SK-N-SH (cell line): ENCODE measurements at regions not wholly inside any gene's neighbourhood (a gene's known extent, or its start where the extent isn't known, plus 50 kb on each side); places are given as distances from the start of the nearest gene placed in this dataset.

ENCODE experiments used
- CTCF ChIA-PET: fragments of 300-600, 350-600 bp; formaldehyde crosslinking; extraction: SDS; loops from one replicate; lab custom pipeline; 2021; lab: Yijun Ruan, JAX
- POLR2A ChIA-PET: fragments of 350-600 bp; sonication (Branson Sonifier 250); formaldehyde crosslinking; extraction: SDS; loops from one replicate; lab custom pipeline; 2020; ENCODE audit warnings: antibody characterized with exemption, inconsistent platforms; lab: Yijun Ruan, JAX
- DNase-seq: peaks from one replicate; pipeline ENCODE4 v3.0.0; 2012
- H2AFZ ChIP-seq: fragments of 200-600 bp; sonication (generic); 2 replicates; pipeline ENCODE4 v1.8.1; 2016; ENCODE audit warnings: antibody characterized with exemption, mild to moderate bottlenecking, low read depth
- H3F3A ChIP-seq: fragments of 200-600 bp; sonication (generic); replicated peaks from 2 replicates; pipeline ENCODE3; 2016; ENCODE audit warnings: antibody characterized with exemption, mild to moderate bottlenecking; ENCODE audit not compliant: insufficient read depth
- H3K27ac ChIP-seq, 2 experiments: fragments of 200-500 bp in 1 of 2; fragments of 200-600 bp in 1 of 2; sonication (Bioruptor generic) in 1 of 2; sonication (generic), shearing (Covaris generic) in 1 of 2; 2 replicates each; pipeline versions ENCODE4 v1.5.1 to v1.6.1; 2014 to 2016; ENCODE audit warnings: low read depth in 2 of 2, inconsistent platforms in 1 of 2, low read length in 1 of 2, mild to moderate bottlenecking in 1 of 2, mixed read lengths in 1 of 2
- H3K27me3 ChIP-seq: fragments of 200-600 bp; sonication (generic), shearing (Covaris generic); 2 replicates; pipeline ENCODE4 v1.6.1; 2016; ENCODE audit warnings: mixed run types; ENCODE audit not compliant: insufficient read depth
- H3K36me3 ChIP-seq, 2 experiments: fragments of 200-500 bp in 1 of 2; fragments of 200-600 bp in 1 of 2; sonication (Bioruptor generic) in 1 of 2; sonication (generic) in 1 of 2; replicated peaks in 1 of 2; 2 replicates each; pipeline versions ENCODE3 to v1.5.1; 2014 to 2016; ENCODE audit warnings: low read length in 1 of 2, mild to moderate bottlenecking in 1 of 2; ENCODE audit not compliant: insufficient read depth in 2 of 2, control insufficient read depth in 1 of 2
- H3K4me1 ChIP-seq, 2 experiments: fragments of 200-500 bp in 1 of 2; fragments of 200-600 bp in 1 of 2; sonication (Bioruptor generic) in 1 of 2; sonication (generic), shearing (Covaris generic) in 1 of 2; 2 replicates each; pipeline versions ENCODE4 v1.5.1 to v1.6.1; 2014 to 2016; ENCODE audit warnings: low read depth in 1 of 2, low read length in 1 of 2, mixed run types in 1 of 2; ENCODE audit not compliant: insufficient read depth in 2 of 2, control insufficient read depth in 1 of 2
- H3K4me2 ChIP-seq: fragments of 200-600 bp; sonication (generic), shearing (Covaris generic); 2 replicates; pipeline ENCODE4 v1.6.1; 2017; ENCODE audit warnings: mixed run types
- H3K4me3 ChIP-seq, 2 experiments: fragments of 200-500 bp in 1 of 2; fragments of 200-600 bp in 1 of 2; sonication (Bioruptor generic) in 1 of 2; sonication (generic), shearing (Covaris generic) in 1 of 2; 2 replicates each; pipeline versions ENCODE4 v1.5.1 to v1.8.1; 2014 to 2016; ENCODE audit warnings: low read depth in 2 of 2, inconsistent platforms in 1 of 2, low read length in 1 of 2, mild to moderate bottlenecking in 1 of 2, mixed read lengths in 1 of 2, moderate library complexity in 1 of 2
- H3K79me2 ChIP-seq: fragments of 200-600 bp; sonication (generic); 2 replicates; pipeline ENCODE4 v1.8.1; 2017; ENCODE audit warnings: mild to moderate bottlenecking; ENCODE audit not compliant: insufficient read depth
- H3K9ac ChIP-seq: fragments of 200-600 bp; sonication (generic); 2 replicates; pipeline ENCODE4 v1.6.1; 2017; ENCODE audit warnings: mixed run types
- H3K9me2 ChIP-seq: fragments of 200-600 bp; sonication (generic); 2 replicates; pipeline ENCODE4 v1.6.1; 2017; ENCODE audit warnings: mixed run types
- H3K9me3 ChIP-seq: fragments of 200-600 bp; sonication (generic); 2 replicates; pipeline ENCODE4 v1.6.1; 2017; ENCODE audit warnings: mixed run types, mild to moderate bottlenecking, moderate library complexity
- H4K20me1 ChIP-seq: fragments of 200-600 bp; sonication (generic); 2 replicates; pipeline ENCODE4 v1.6.1; 2017; ENCODE audit warnings: mild to moderate bottlenecking, mixed run types; ENCODE audit not compliant: insufficient read depth
- CHD2 ChIP-seq: fragments of 150-350 bp; IDR thresholded peaks from 2 replicates; pipeline ENCODE4 v1.6.1; 2018; ENCODE audit warnings: low read length; ENCODE audit not compliant: partially characterized antibody
- ELF1 ChIP-seq: IDR thresholded peaks from 2 replicates; pipeline ENCODE4 v1.4.0; 2012
- FOSL2 ChIP-seq: IDR thresholded peaks from 2 replicates; pipeline ENCODE4 v1.4.0; 2012; ENCODE audit warnings: low read depth, mild to moderate bottlenecking, moderate library complexity, borderline replicate concordance
- GATA2 ChIP-seq: sonication (generic); formaldehyde crosslinking; IDR thresholded peaks from 2 replicates; pipeline ENCODE4 v1.5.0; 2020; ENCODE audit warnings: mild to moderate bottlenecking, missing genetic modification reagents
- MAX ChIP-seq: IDR thresholded peaks from 2 replicates; pipeline ENCODE4 v1.4.0; 2012; ENCODE audit warnings: low read depth
- MEF2A ChIP-seq: IDR thresholded peaks from 2 replicates; pipeline ENCODE4 v1.4.0; 2012; ENCODE audit warnings: low read depth, borderline replicate concordance
- MXI1 ChIP-seq: IDR thresholded peaks from 2 replicates; pipeline ENCODE4 v1.6.1; 2012; ENCODE audit warnings: mild to moderate bottlenecking, low read depth, low read length, improper control_type of control experiment
- NFIC ChIP-seq: IDR thresholded peaks from 2 replicates; pipeline ENCODE4 v1.4.0; 2012; ENCODE audit warnings: borderline replicate concordance
- PBX3 ChIP-seq: IDR thresholded peaks from 2 replicates; pipeline ENCODE4; 2012
- POLR2AphosphoS5 ChIP-seq: IDR thresholded peaks from 2 replicates; pipeline ENCODE4 v1.6.1; 2012; ENCODE audit warnings: low read depth, low read length
- RCOR1 ChIP-seq: fragments of 150-350 bp; IDR thresholded peaks from 2 replicates; pipeline ENCODE4 v1.6.1; 2017; ENCODE audit warnings: antibody characterized with exemption, low read length
- REST ChIP-seq: IDR thresholded peaks from 2 replicates; pipeline ENCODE4 v1.6.1; 2012; ENCODE audit warnings: mild to moderate bottlenecking, low read depth, low read length, moderate library complexity
- RFX5 ChIP-seq: IDR thresholded peaks from 2 replicates; pipeline ENCODE4 v1.6.1; 2012; ENCODE audit warnings: mild to moderate bottlenecking, improper control_type of control experiment, low read length
- TCF12 ChIP-seq: IDR thresholded peaks from 2 replicates; pipeline ENCODE4 v1.4.0; 2012
- TEAD4 ChIP-seq: IDR thresholded peaks from 2 replicates; pipeline ENCODE4 v1.4.0; 2012; ENCODE audit warnings: mild to moderate bottlenecking, borderline replicate concordance; ENCODE audit not compliant: insufficient read depth
- USF1 ChIP-seq: IDR thresholded peaks from 2 replicates; pipeline ENCODE4 v1.4.0; 2012; ENCODE audit warnings: low read depth, borderline replicate concordance
- USF2 ChIP-seq: fragments of 150-350 bp; IDR thresholded peaks from 2 replicates; pipeline ENCODE4 v1.6.1; 2017; ENCODE audit warnings: antibody characterized with exemption, low read length, low read depth, borderline replicate concordance
- YY1 ChIP-seq: IDR thresholded peaks from 2 replicates; pipeline ENCODE4 v1.4.0; 2012; ENCODE audit warnings: low read depth, mild to moderate bottlenecking
- ZBTB33 ChIP-seq: IDR thresholded peaks from 2 replicates; pipeline ENCODE4 v1.4.0; 2012; ENCODE audit warnings: low read depth, borderline replicate concordance
- WGBS: methylation state at CpG from one replicate; pipeline ENCODE4 v1.1.6; 2017; ENCODE audit warnings: low lambda C conversion rate; 5-methylcytosine and 5-hydroxymethylcytosine counted together

GRCh38 chr13:73548449-73548848 is 489.6 kb downstream of the KLF5 start (continued):
- TF ChIP-seq REST (no peak), MXI1 (no peak), MAX (no peak), POLR2AphosphoS5 (no peak), USF2 (no peak), RFX5 (no peak), GATA2 (no peak), TCF12 (no peak), ELF1 (no peak), YY1 (no peak)

GRCh38 chr13:73547239-73547638 is 488.4 kb downstream of the KLF5 start:
- WGBS: 15% methylated on average over 1 of the region's 1 CpG
- no peak overlapping the region for H3K4me3 ChIP-seq
- H2AFZ ChIP-seq: no peak overlapping the region
- no peaks in the 10 kb centered on the region for H3K36me3 ChIP-seq
- no peaks in the 10 kb centered on the region for H3K79me2 ChIP-seq
- no peaks in the 10 kb centered on the region for H3K4me1 ChIP-seq
- ChIA-PET POLR2A (no interaction called here), CTCF (no interaction called here)
- H3K9ac ChIP-seq: no peak overlapping the region
- no peaks in the 10 kb centered on the region for H3F3A ChIP-seq
- no peaks in the 10 kb centered on the region for H3K27me3 ChIP-seq
- DNase-seq: no peak
- no peaks in the 10 kb centered on the region for H4K20me1 ChIP-seq
- no peaks in the 10 kb centered on the region for H3K9me2 ChIP-seq
- no peaks in the 10 kb centered on the region for H3K9me3 ChIP-seq
- no peak overlapping the region for H3K27ac ChIP-seq
- no peak overlapping the region for H3K4me2 ChIP-seq
- TF ChIP-seq REST: no peak
- no peak for TF ChIP-seq RFX5
- TF ChIP-seq FOSL2: no peak
- no peak for TF ChIP-seq USF1
- no peak for TF ChIP-seq ELF1
- TF ChIP-seq NFIC: no peak
- TF ChIP-seq TEAD4: no peak
- TF ChIP-seq CHD2: no peak
- TF ChIP-seq MEF2A: no peak
- no peak for TF ChIP-seq USF2
- TF ChIP-seq RCOR1: no peak
- TF ChIP-seq PBX3: no peak
- TF ChIP-seq ZBTB33: no peak
